SKM-1 treated with dmso at 0.1 percent for 144 hours (cell line): ENCODE measurements at regions not wholly inside any gene's neighbourhood (a gene's known extent, or its start where the extent isn't known, plus 50 kb on each side); places are given as distances from the start of the nearest gene placed in this dataset.

ENCODE experiments used
- DNase-seq: peaks from one replicate; lab custom pipeline; 2025; ENCODE audit not compliant: unreplicated experiment; lab: John Stamatoyannopoulos, UW

GRCh38 chr1:87717157-87717670, 388.5 kb downstream of the LMO4 start:
- DNase-seq: no peak

DNA sequence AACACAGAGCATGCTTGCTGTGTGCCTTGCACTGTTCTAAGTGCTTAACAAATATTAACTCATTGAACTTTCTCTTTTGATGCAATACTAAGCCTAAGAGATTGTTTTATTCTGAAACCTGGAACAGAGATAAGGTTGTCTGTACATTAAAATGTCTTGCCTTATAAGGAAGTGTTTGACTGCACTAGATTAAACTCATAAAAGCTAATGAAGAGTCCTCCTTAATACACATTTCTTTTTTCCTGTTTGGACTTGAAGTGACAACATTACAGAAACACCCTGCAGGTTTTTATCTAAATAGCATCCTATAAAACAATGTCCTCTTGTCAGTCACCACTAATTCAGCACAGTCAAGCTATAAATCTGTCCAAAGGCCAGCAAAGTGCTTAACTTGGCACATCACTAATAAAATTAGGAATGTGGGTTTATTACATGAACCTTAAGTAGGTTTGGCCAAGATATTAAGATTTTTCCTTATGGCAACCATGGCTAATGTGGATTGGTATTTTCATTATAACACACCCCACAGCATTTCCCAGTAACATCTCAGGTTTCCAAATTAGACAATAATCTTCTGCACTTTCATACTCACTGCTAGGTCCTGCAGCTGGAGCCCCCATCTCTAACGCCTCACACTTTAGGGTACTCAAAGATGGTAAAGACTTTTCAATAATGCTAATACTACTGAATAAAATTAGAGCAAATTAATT, 389.7 kb downstream of the LMO4 start:
- no peak for DNase-seq

GRCh38 chr1:87719658-87720057, 391.0 kb downstream of the LMO4 start:
- no peak for DNase-seq

DNA sequence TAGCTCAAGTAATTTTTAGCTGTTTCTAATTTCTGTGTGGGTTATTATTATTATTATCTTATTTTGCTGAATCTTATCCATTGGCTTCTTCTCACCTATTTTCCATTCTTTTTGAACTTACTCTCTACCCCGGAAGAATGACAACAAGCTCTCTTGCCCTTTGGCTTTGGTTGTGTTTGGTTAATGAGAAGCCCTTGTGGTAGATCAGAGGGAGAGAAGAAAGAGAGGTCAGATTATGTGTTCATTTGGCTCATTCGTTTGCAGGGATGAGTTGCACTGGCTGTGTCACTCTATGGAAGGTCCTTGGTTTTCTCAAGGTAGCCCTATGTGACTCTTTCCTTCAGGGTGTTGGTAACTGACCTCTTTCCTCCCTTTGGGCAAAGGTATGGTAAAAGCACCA, 391.9 kb downstream of the LMO4 start:
- no peak for DNase-seq

GRCh38 chr1:87723193-87723592, 394.5 kb downstream of the LMO4 start:
- no peak for DNase-seq

DNA sequence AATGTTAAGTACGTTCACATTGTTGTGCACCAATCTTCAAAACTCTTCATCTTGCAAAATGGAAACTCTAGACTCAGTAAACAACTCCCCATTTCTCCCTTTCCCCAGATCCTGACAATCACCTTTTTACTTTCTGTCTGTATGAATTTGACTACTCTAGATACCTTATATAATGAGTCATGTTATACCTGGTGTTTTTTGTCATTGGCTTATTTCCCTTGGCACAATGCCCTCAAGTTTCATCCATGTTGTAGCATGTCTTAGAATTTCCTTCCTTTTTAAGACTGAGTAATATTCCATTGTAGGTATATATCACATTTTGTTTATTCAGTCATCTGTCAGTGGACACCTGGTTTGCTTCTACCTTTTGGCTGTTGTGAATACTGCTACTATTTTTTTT, 399.5 kb downstream of the LMO4 start:
- DNase-seq: no peak

DNA sequence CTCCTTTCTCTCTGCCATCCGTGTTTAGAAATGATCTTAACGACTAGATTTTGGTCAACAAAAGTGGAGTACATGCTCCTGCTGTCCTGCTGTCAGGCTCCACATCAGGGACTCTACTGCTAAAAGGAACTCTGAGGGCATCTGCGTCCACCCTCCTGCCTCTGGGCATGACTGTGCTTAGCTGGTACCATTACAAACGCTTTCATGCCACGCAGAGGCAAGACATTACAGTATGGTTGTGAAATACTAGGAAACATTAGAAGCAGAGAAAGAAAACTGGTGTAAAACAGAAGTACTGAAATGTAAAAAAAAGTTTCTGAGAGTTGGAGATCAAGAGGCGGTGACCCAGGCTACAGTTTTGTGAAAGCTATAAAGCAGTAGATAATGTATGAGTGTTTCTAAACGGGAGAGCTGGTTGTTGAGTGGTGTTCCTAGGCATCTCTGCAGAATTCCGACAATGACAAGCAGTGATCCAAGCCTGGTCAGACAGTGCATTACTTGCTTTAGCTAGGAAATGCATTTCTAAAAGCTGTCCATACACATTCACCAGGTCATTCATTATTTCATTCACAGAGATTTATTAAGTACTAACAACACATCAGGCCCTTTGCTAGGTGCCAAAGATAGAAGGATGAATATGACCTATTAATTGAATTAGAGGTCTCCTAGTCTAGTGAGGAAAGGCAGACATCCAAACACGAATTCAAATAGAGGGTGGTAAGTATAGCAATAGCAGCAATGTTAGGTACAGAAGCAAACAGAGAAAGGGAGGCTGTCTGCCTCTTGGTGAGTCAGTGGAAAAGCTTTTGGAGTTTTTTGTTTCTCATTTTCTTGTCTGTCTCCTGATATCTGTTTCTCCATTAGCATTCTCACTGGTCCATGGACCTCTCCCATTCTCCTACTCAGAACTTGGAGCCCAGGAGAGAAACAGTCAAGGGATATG, 401.9 kb downstream of the LMO4 start:
- DNase-seq: no peak

- no peak for DNase-seq
Measured at GRCh38 chr1:87733386-87733785, 404.7 kb downstream of the LMO4 start.

GRCh38 chr1:87735750-87736149, 407.1 kb downstream of the LMO4 start:
- no peak for DNase-seq

GRCh38 chr1:87739141-87739540, 410.5 kb downstream of the LMO4 start:
- no peak for DNase-seq

DNA sequence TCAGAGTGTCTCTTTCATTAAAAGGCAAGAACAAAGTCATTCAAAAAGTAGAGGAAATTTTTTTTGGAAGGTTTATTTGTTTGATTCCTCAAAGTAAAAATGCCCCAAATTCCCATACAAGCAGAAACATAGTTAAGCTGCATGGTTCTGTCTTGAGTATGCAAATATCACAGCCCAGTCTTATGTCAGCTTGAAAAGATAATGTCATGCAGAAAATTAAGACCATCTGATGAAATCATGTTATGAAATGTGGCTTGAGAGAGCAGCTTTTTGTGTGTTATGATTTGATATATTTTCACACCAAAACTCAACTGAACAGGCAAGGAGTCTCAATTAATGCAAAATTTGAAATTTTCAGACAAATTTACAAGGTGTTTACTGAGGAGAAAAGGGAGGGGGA, 411.0 kb downstream of the LMO4 start:
- no peak for DNase-seq

GRCh38 chr1:87743256-87743655, 414.6 kb downstream of the LMO4 start:
- no peak for DNase-seq

- no peak for DNase-seq
Measured at GRCh38 chr1:87744056-87744455, 415.4 kb downstream of the LMO4 start.

DNA sequence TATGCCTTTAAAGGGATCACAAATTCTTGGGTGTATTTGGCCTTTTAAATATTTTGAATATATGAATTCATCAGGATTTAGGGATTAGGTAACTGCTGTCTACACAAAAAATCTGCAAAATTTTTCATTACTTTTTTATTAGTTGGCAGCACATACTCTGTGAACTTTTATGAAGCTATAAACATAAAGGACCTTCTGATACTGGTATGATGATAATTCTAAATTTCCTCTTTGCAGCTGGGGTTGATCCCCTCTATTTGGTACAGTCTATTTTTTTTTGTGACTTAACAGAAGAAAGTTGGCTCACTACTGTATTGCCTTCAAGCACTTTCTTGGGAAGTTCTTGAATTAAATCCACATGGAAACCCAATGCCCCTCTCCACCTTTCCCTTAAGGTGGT, 416.1 kb downstream of the LMO4 start:
- no peak for DNase-seq

DNA sequence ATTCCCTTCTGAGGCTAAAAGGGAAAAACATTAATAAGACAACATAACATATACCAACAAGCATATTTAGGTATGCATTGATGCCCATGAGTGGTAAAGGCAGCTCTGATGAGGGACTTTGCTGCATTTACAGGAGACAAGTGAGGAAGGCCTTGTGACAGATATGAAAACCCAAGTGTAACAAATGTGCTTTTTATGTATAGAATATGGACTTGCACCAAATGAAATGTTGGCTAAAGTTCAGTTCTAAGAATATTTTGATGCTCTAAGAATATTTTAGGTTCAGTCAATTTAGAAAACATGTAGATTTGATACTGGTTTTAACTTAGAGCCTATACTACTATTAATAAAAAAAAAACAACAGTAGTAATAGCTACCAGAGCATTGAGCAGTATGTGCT, 424.7 kb downstream of the LMO4 start:
- DNase-seq: no peak

DNA sequence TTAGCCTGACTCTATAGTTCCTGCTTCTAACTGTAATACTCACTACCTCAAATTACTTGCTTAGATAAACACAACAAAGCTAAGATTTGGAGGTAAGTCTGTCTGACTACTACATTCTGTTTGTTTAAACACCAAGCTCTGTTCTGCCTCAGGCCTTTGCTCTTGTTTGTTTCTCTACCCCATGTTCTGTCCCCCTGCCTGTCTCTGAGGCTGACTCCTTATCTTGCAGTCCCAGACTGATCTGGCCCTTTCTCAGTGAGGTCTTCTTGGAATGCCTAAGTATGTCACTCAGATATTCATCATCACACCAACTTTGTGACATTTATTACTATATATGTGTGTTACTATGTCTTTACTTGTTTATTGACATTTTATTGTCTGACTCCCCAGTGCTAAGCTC, 425.5 kb downstream of the LMO4 start:
- DNase-seq: no peak

- DNase-seq: no peak
Measured at GRCh38 chr1:87757676-87758075, 429.0 kb downstream of the LMO4 start.

- no peak for DNase-seq
Measured at GRCh38 chr1:87759421-87760087, 430.9 kb downstream of the LMO4 start.

DNA sequence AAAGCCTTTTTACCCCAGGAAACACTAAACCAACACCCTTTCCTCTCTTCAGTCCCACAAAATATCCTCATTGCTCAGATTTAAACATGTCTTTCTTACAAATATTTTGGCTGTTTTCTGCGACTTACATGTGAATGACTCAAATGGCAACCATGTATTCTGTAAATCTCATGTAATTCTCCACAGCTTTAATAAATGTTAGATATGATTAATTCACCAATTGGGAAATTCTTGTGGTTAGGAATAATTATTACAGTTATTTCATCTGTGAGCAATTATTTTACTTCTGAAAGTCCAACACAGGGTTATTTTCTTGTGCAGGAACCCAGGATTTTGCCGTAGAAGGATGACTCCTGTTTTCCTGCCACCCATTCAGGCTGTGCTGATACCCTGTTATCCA, 431.5 kb downstream of the LMO4 start:
- no peak for DNase-seq

DNA sequence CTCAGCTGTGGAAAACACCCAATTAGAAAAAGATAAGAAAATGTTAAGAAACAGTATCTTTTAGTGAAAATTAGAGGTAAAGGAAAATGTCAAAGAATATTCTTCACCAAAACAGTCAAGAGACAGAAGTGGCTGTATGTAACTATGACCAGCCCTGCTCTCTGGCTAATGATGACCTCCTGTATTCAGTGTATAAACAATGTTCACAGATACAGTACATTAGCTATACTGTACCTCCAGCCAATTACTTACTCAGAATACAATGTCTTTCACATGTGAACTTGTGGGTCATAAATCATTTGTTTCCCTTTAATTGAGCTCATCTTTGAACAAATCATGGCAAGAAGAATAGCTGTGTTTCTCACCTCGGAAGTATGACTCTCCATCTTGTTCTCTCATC, 432.0 kb downstream of the LMO4 start:
- no peak for DNase-seq

DNA sequence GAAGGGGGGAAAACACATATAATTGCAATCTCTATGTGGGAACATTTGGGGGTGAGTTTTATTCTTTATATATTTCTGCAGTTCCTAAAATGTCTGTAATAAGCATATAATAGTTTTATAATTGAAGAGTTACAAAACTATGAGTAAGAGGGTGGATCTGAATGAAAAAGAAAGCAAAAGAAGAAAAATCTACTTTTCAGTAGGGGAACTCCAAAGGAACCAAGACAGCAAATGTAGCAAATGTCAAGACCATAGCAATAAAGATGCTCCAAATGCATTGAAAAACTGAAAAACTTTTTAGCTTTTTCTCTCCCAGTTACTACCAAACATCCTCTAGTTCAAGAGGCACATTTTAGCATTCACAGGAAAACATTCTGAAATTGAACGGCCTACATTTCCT, 434.8 kb downstream of the LMO4 start:
- DNase-seq: no peak
